Naive B cell (primary cell): ENCODE measurements at regions not wholly inside any gene's neighbourhood (a gene's known extent, or its start where the extent isn't known, plus 50 kb on each side); places are given as distances from the start of the nearest gene placed in this dataset.

ENCODE experiments used
- ATAC-seq, 2 donors: fragments of 150-1000 bp; cut with Tn5 transposase; 2 replicates each; pipeline ENCODE4 v1.10.0; 2021; ENCODE audit warnings: low read depth in 2 of 2, mild to moderate bottlenecking in 2 of 2, moderate library complexity in 2 of 2
- DNase-seq: peaks from one replicate; pipeline ENCODE4 v3.0.0; 2022
- H3K27ac Mint-ChIP-seq, 6 donors: one replicate each; pipeline ENCODE4 v1.8.0; 2020 to 2022; ENCODE audit warnings: mild to moderate bottlenecking in 6 of 6, mixed read lengths in 6 of 6, moderate library complexity in 5 of 6, inconsistent platforms in 2 of 6
- H3K27me3 Mint-ChIP-seq, 3 donors: one replicate each; pipeline ENCODE4 v1.8.0; 2021 to 2022; ENCODE audit warnings: mixed read lengths in 3 of 3, mild to moderate bottlenecking in 1 of 3
- H3K36me3 Mint-ChIP-seq, 2 donors: one replicate each; pipeline ENCODE4 v1.8.0; 2020 to 2022; ENCODE audit warnings: mixed read lengths in 2 of 2, inconsistent platforms in 1 of 2, mild to moderate bottlenecking in 1 of 2
- H3K4me1 Mint-ChIP-seq, 3 donors: one replicate each; pipeline ENCODE4 v1.8.0; 2020 to 2022; ENCODE audit warnings: mixed read lengths in 3 of 3, inconsistent platforms in 1 of 3, mild to moderate bottlenecking in 1 of 3, moderate library complexity in 1 of 3
- H3K4me3 Mint-ChIP-seq, 8 donors: one replicate each; pipeline ENCODE4 v1.8.0; 2020 to 2022; ENCODE audit warnings: mild to moderate bottlenecking in 8 of 8, mixed read lengths in 8 of 8, moderate library complexity in 8 of 8, inconsistent platforms in 2 of 8
- H3K9me3 Mint-ChIP-seq, 7 donors: one replicate each; pipeline ENCODE4 v1.8.0; 2020 to 2022; ENCODE audit warnings: mixed read lengths in 7 of 7, mild to moderate bottlenecking in 5 of 7, inconsistent platforms in 2 of 7, moderate library complexity in 1 of 7

- Mint-ChIP-seq H3K27ac (no peak overlapping the region), H3K9me3 (peaks cover 0 to 18% (median 3%) of the 10 kb centered on the region in 7 donors), H3K36me3 (no peaks in the 10 kb centered on the region), H3K27me3 (no peaks in the 10 kb centered on the region), H3K4me1 (no peaks in the 10 kb centered on the region), H3K4me3 (no peak overlapping the region)
- DNase-seq (no peak), ATAC-seq (no peak)
Measured at GRCh38 chr4:60544981-60545380, 655.1 kb upstream of the ADGRL3 start.

GRCh38 chr4:60562334-60562733 lies 637.8 kb upstream of the ADGRL3 start:
- Mint-ChIP-seq H3K36me3 (no peaks in the 10 kb centered on the region), H3K27me3 (no peaks in the 10 kb centered on the region), H3K4me3 (no peak overlapping the region), H3K27ac (no peak overlapping the region), H3K9me3 (peaks cover 0 to 7% (median 4%) of the 10 kb centered on the region in 7 donors), H3K4me1 (no peaks in the 10 kb centered on the region)
- DNase-seq (no peak), ATAC-seq (no peak)

- DNase-seq: no peak
- H3K4me1 Mint-ChIP-seq: no peaks in the 10 kb centered on the region
- ATAC-seq: no peak
- H3K9me3 Mint-ChIP-seq: peaks cover 3 to 28% (median 10%) of the 10 kb centered on the region in 7 donors
- H3K36me3 Mint-ChIP-seq: no peaks in the 10 kb centered on the region
- H3K4me3 Mint-ChIP-seq: no peak overlapping the region
- H3K27ac Mint-ChIP-seq: no peak overlapping the region
- H3K27me3 Mint-ChIP-seq: no peaks in the 10 kb centered on the region
Measured at GRCh38 chr4:60565558-60565957, 634.6 kb upstream of the ADGRL3 start.

- H3K9me3 Mint-ChIP-seq: peaks cover 0 to 4% (median 0%) of the 10 kb centered on the region in 7 donors
- H3K27me3 Mint-ChIP-seq: no peaks in the 10 kb centered on the region
- H3K27ac Mint-ChIP-seq: no peak overlapping the region
- H3K4me1 Mint-ChIP-seq: no peaks in the 10 kb centered on the region
- H3K36me3 Mint-ChIP-seq: no peaks in the 10 kb centered on the region
- ATAC-seq: no peak
- no peak overlapping the region for H3K4me3 Mint-ChIP-seq
- no peak for DNase-seq
Measured at GRCh38 chr4:60575336-60575735, 624.8 kb upstream of the ADGRL3 start.

GRCh38 chr4:60579335-60579734 lies 620.8 kb upstream of the ADGRL3 start:
- H3K36me3 Mint-ChIP-seq: no peaks in the 10 kb centered on the region
- DNase-seq: no peak
- no peak overlapping the region for H3K27ac Mint-ChIP-seq
- H3K4me1 Mint-ChIP-seq: no peaks in the 10 kb centered on the region
- peaks cover 0 to 5% (median 0%) of the 10 kb centered on the region in 7 donors for H3K9me3 Mint-ChIP-seq
- ATAC-seq: no peak
- no peak overlapping the region for H3K4me3 Mint-ChIP-seq
- no peaks in the 10 kb centered on the region for H3K27me3 Mint-ChIP-seq

GRCh38 chr4:60581919-60582536 lies 618.1 kb upstream of the ADGRL3 start:
- ATAC-seq: no peak
- no peak for DNase-seq
- no peaks in the 10 kb centered on the region for H3K4me1 Mint-ChIP-seq

GRCh38 chr4:60588556-60588955 lies 611.6 kb upstream of the ADGRL3 start:
- H3K4me1 Mint-ChIP-seq: no peaks in the 10 kb centered on the region
- no peak overlapping the region for H3K4me3 Mint-ChIP-seq
- DNase-seq (no peak), ATAC-seq (no peak)
- no peaks in the 10 kb centered on the region for H3K27me3 Mint-ChIP-seq
- H3K36me3 Mint-ChIP-seq: no peaks in the 10 kb centered on the region
- H3K27ac Mint-ChIP-seq: no peak overlapping the region
- peaks cover 0 to 9% (median 3%) of the 10 kb centered on the region in 7 donors for H3K9me3 Mint-ChIP-seq

More at GRCh38 chr4:60581919-60582536, 618.1 kb upstream of the ADGRL3 start:
- peaks cover 0 to 5% (median 0%) of the 10 kb centered on the region in 7 donors for H3K9me3 Mint-ChIP-seq
- H3K36me3 Mint-ChIP-seq: no peaks in the 10 kb centered on the region
- no peaks in the 10 kb centered on the region for H3K27me3 Mint-ChIP-seq
- no peak overlapping the region for H3K4me3 Mint-ChIP-seq
- no peak overlapping the region for H3K27ac Mint-ChIP-seq

GRCh38 chr4:60589425-60589824 lies 610.7 kb upstream of the ADGRL3 start:
- no peak overlapping the region for H3K4me3 Mint-ChIP-seq
- DNase-seq (no peak), ATAC-seq (no peak)
- H3K27ac Mint-ChIP-seq: no peak overlapping the region
- peaks cover 0 to 9% (median 3%) of the 10 kb centered on the region in 7 donors for H3K9me3 Mint-ChIP-seq
- no peaks in the 10 kb centered on the region for H3K27me3 Mint-ChIP-seq
- H3K4me1 Mint-ChIP-seq: no peaks in the 10 kb centered on the region
- no peaks in the 10 kb centered on the region for H3K36me3 Mint-ChIP-seq

GRCh38 chr4:60590116-60590515 lies 610.0 kb upstream of the ADGRL3 start:
- ATAC-seq (no peak), DNase-seq (no peak)
- Mint-ChIP-seq H3K4me1 (no peaks in the 10 kb centered on the region), H3K27ac (no peak overlapping the region), H3K4me3 (no peak overlapping the region), H3K9me3 (peaks cover 0 to 9% (median 3%) of the 10 kb centered on the region in 7 donors), H3K36me3 (no peaks in the 10 kb centered on the region), H3K27me3 (no peaks in the 10 kb centered on the region)

- H3K9me3 Mint-ChIP-seq: peaks cover 0 to 13% (median 6%) of the 10 kb centered on the region in 7 donors
Measured at GRCh38 chr4:60605646-60606354, 594.3 kb upstream of the ADGRL3 start.

GRCh38 chr4:60611762-60612496 lies 588.2 kb upstream of the ADGRL3 start:
- no peak for ATAC-seq
- Mint-ChIP-seq H3K27me3 (no peaks in the 10 kb centered on the region), H3K36me3 (no peaks in the 10 kb centered on the region), H3K9me3 (peaks cover 0 to 12% (median 2%) of the 10 kb centered on the region in 7 donors), H3K27ac (no peak overlapping the region), H3K4me3 (no peak overlapping the region), H3K4me1 (no peaks in the 10 kb centered on the region)
- no peak for DNase-seq

More at GRCh38 chr4:60605646-60606354, 594.3 kb upstream of the ADGRL3 start:
- H3K27ac Mint-ChIP-seq: no peak overlapping the region
- DNase-seq (no peak), ATAC-seq (no peak)
- H3K36me3 Mint-ChIP-seq: no peaks in the 10 kb centered on the region
- no peaks in the 10 kb centered on the region for H3K27me3 Mint-ChIP-seq
- H3K4me3 Mint-ChIP-seq: no peak overlapping the region
- H3K4me1 Mint-ChIP-seq: no peaks in the 10 kb centered on the region

- Mint-ChIP-seq H3K27ac (no peak overlapping the region), H3K27me3 (no peaks in the 10 kb centered on the region), H3K4me1 (no peaks in the 10 kb centered on the region), H3K4me3 (no peak overlapping the region), H3K36me3 (no peaks in the 10 kb centered on the region), H3K9me3 (peaks cover 0 to 20% (median 6%) of the 10 kb centered on the region in 7 donors)
- no peak for DNase-seq
- ATAC-seq: no peak
Measured at GRCh38 chr4:60617731-60618130, 582.4 kb upstream of the ADGRL3 start.

GRCh38 chr4:60619531-60620305 lies 580.4 kb upstream of the ADGRL3 start:
- Mint-ChIP-seq H3K9me3 (peaks cover 0 to 15% (median 3%) of the 10 kb centered on the region in 7 donors), H3K4me1 (no peaks in the 10 kb centered on the region), H3K4me3 (no peak overlapping the region), H3K27me3 (no peaks in the 10 kb centered on the region), H3K36me3 (no peaks in the 10 kb centered on the region), H3K27ac (no peak overlapping the region)
- DNase-seq: no peak
- no peak for ATAC-seq
